Colonic mucosa (tissue), 4 donors: ENCODE measurements at regions not wholly inside any gene's neighbourhood (a gene's known extent, or its start where the extent isn't known, plus 50 kb on each side); places are given as distances from the start of the nearest gene placed in this dataset.
"Not testable (repeated sequence)": the region's sequence is repeated elsewhere in the genome, so short reads cannot be mapped to it uniquely, and the experiment has no call there.

Source experiments
- DNase-seq: peaks from one replicate; pipeline ENCODE4 v3.0.0-alpha.2; 2020
- H3K27ac ChIP-seq: fragments of 200-600 bp; one replicate; pipeline ENCODE4 v1.8.0; 2021
- H3K27me3 ChIP-seq: fragments of 200-600 bp; one replicate; pipeline ENCODE4 v1.8.0; 2021
- H3K36me3 ChIP-seq: fragments of 200-600 bp; one replicate; pipeline ENCODE4 v1.8.0; 2021
- H3K4me1 ChIP-seq: fragments of 200-600 bp; one replicate; pipeline ENCODE4 v1.8.0; 2021; ENCODE audit warnings: mild to moderate bottlenecking
- H3K4me3 ChIP-seq: fragments of 200-600 bp; one replicate; pipeline ENCODE4 v1.8.0; 2021
- H3K9ac ChIP-seq, 2 donors: one replicate each; pipeline ENCODE4 v1.7.0; 2013; ENCODE audit warnings: control low read depth in 2 of 2, low read depth in 2 of 2, low read length in 2 of 2
- H3K9me3 ChIP-seq: fragments of 200-600 bp; one replicate; pipeline ENCODE4 v1.8.0; 2021
- intact Hi-C: fragments of 100-400 bp; cut with DNase I; formaldehyde crosslinking; loops from one replicate; pipeline ENCODE4 v1.14.1; 2022
- TF ChIP-seq, protein P1 (sequence below): fragments of 200-600 bp; IDR thresholded peaks from one replicate; pipeline ENCODE4 v1.8.0; 2022; ENCODE audit warnings: antibody characterized with exemption, mild to moderate bottlenecking
- donor health status: healthy.
- donor health status: DM: no; HTN: no; CAD: no.
- donor health status: DM: no; HTN: no; CAD: no.

DNA sequence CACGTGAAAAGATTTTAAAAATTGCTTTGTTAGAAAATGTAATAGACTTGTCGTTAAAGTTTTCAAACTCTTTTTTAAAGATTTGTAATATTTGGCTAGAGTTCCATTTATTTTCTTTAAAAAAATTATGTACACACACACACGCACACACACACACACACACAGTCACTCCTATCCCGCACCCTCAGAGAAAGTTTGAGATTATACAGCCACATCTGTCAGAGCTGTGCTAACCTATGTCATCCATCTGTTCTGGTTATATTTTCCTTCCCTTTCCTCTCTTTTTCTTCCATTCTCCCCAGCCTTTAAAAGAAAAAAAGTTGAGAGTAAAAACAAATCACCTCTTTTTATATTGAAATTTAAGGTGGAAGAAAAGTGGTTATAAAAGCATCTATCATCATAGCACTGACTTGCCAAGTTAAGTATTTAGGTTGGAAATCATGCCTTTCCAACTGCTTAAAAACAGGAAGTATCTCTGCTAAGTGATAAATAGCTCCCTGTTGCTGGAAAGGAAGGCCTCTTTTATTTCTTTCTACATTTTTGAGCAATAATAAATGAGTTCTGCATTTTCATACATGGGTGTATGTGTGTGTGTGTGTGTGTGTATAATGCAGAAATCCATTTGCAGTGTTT is 163.3 kb upstream of the SPRY1 start:
- no peak for DNase-seq
- TF ChIP-seq, protein P1, sequence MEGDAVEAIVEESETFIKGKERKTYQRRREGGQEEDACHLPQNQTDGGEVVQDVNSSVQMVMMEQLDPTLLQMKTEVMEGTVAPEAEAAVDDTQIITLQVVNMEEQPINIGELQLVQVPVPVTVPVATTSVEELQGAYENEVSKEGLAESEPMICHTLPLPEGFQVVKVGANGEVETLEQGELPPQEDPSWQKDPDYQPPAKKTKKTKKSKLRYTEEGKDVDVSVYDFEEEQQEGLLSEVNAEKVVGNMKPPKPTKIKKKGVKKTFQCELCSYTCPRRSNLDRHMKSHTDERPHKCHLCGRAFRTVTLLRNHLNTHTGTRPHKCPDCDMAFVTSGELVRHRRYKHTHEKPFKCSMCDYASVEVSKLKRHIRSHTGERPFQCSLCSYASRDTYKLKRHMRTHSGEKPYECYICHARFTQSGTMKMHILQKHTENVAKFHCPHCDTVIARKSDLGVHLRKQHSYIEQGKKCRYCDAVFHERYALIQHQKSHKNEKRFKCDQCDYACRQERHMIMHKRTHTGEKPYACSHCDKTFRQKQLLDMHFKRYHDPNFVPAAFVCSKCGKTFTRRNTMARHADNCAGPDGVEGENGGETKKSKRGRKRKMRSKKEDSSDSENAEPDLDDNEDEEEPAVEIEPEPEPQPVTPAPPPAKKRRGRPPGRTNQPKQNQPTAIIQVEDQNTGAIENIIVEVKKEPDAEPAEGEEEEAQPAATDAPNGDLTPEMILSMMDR: no peak
- intact Hi-C loops: no loop called here
- Histone ChIP-seq H3K27me3 (no peaks in the 10 kb centered on the region), H3K9ac (no peak overlapping the region), H3K4me3 (no peak overlapping the region), H3K9me3 (no peaks in the 10 kb centered on the region), H3K36me3 (no peaks in the 10 kb centered on the region), H3K27ac (no peak overlapping the region), H3K4me1 (no peaks in the 10 kb centered on the region)

DNA sequence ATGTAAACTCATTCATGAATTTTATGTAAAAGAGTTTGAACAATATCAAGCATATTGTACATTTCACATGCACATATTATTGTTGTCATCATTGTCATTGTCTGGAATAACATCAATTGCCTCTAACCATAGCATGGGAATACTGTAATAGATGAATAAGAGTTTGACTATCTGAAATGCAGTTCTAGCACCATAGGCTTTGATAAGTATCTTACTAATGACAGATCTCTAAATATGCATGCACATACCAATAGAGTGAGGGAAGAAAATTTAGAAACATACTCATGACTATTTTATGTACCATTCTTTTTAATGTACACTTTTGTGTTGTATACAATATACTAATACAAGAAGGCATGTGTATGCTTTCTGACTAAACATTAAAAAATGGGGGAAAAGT is 161.6 kb upstream of the SPRY1 start:
- H3K4me1 ChIP-seq: no peaks in the 10 kb centered on the region
- H3K9ac ChIP-seq: no peak overlapping the region
- intact Hi-C loops: no loop called here
- no peaks in the 10 kb centered on the region for H3K9me3 ChIP-seq
- H3K27ac ChIP-seq: no peak overlapping the region
- no peak overlapping the region for H3K4me3 ChIP-seq
- H3K36me3 ChIP-seq: no peaks in the 10 kb centered on the region
- no peak for DNase-seq
- TF ChIP-seq, protein P1: no peak
- no peaks in the 10 kb centered on the region for H3K27me3 ChIP-seq

DNA sequence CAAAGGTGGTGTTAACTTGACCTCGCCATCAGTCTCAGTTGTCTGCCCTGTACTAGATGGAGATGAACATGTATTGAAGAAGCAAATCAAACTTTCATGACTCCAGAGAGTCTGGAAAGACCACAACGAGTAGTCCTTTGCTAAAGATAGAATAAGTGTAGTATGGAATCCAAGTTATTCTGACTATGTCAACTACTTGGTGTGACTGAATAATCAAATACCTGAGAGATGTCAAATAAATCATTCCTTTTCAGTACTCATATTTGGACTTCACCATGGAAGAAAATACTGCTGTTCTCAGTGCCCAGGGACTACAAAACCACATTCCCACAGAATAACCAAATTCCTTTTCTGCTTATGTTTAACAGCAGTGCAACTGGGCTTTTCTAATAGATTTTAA is 161.2 kb upstream of the SPRY1 start:
- Histone ChIP-seq H3K27me3 (no peaks in the 10 kb centered on the region), H3K9me3 (no peaks in the 10 kb centered on the region), H3K27ac (no peak overlapping the region), H3K4me3 (no peak overlapping the region), H3K4me1 (no peaks in the 10 kb centered on the region), H3K36me3 (no peaks in the 10 kb centered on the region), H3K9ac (no peak overlapping the region)
- TF ChIP-seq, protein P1: no peak
- intact Hi-C loops: no loop called here
- no peak for DNase-seq

DNA sequence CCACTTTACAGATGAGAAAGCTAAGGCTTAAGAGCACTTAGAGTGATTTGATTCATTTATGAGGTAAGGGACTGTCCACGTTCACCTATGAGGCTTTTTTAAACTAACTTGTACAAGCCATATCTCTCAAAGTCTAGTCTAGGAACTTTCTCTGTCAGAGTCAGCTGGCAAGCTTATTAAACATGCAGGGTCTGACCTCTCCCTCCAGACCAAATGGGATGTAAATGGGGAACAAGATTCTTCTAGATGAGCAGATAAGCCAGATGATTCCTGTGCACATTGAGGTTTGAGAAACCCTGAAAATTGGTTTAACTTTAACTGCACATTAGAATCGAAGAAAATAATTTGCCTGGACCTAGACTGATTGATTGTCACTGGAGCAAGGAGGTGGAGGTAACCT is 160.0 kb upstream of the SPRY1 start:
- no peaks in the 10 kb centered on the region for H3K36me3 ChIP-seq
- TF ChIP-seq, protein P1: no peak
- no peaks in the 10 kb centered on the region for H3K4me1 ChIP-seq
- DNase-seq: no peak
- no peak overlapping the region for H3K4me3 ChIP-seq
- intact Hi-C loops: no loop called here
- H3K27ac ChIP-seq: no peak overlapping the region
- H3K9me3 ChIP-seq: no peaks in the 10 kb centered on the region
- no peak overlapping the region for H3K9ac ChIP-seq
- no peaks in the 10 kb centered on the region for H3K27me3 ChIP-seq

DNA sequence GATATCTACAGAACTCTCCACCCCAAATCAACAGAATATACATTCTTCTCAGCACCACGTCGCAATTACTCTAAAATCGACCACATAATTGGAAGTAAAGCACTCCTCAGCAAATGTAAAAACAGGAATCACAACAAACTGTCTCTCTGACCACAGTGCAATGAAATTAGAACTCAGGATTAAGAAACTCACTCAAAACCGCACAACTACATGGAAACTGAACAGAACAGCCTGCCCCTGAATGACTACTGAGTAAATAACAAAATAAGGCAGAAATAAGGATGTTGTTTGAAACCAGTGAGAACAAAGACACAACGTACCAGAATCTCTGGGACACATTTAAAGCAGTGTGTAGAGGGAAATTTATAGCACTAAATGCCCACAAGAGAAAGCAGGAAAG is 156.3 kb upstream of the SPRY1 start:
- H3K27ac ChIP-seq, H3K27me3 ChIP-seq, H3K4me3 ChIP-seq, H3K9me3 ChIP-seq, DNase-seq, intact Hi-C loops, H3K4me1 ChIP-seq, H3K36me3 ChIP-seq, H3K9ac ChIP-seq: not testable (repeated sequence)

DNA sequence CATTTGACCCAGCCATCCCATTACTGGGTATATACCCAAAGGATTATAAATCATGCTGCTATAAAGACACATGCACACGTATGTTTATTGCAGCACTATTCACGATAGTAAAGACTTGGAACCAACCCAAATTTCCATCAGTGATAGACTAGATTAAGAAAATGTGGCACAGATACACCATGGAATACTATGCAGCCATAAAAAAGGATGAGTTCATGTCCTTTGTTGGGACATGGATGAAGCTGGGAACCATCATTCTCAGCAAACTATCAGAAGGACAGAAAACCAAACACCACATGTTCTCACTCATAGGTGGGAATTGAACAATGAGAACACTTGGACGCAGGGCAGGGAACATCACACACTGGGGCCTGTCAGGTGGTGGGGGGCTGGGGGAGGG is 153.4 kb upstream of the SPRY1 start:
- H3K4me1 ChIP-seq, intact Hi-C loops, H3K27me3 ChIP-seq, H3K36me3 ChIP-seq, H3K4me3 ChIP-seq, H3K27ac ChIP-seq, H3K9me3 ChIP-seq, H3K9ac ChIP-seq, DNase-seq: not testable (repeated sequence)
